ENCODE measurements at regions not wholly inside any gene's neighbourhood (a gene's known extent, or its start where the extent isn't known, plus 50 kb on each side); places are given as distances from the start of the nearest gene placed in this dataset.

DNA sequence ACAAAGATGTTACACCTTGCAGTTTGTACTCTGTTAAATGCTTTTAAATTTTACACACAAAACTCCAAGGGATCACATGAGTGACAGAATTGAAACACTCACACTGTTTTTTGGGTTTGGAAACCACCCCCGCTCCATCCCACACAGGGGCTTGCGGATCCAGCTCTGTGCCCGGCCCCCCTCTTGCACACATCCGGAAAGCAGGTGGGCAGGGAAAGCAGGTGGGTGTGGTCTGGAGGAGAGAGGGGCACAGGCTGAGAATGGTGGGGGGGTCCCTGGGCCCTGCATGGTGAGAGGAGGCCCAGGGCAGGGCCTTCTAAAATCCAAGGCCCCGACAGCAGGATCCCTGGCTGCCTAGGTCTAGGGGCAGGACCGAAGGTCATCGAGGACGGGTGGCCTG is 88.5 kb upstream of the HPCAL1 start:
- Histone ChIP-seq H3K27ac (no peak overlapping the region), H3K36me3 (no peaks in the 10 kb centered on the region), H3K4me3 (ENCODE audit: low read depth, low read length) (no peak overlapping the region), H3K9me3 (ENCODE audit: severe bottlenecking) (no peaks in the 10 kb centered on the region), H3K27me3 (ENCODE audit: insufficient read depth, low read depth, severe bottlenecking) (no peaks in the 10 kb centered on the region)
- no peak for DNase-seq
- TF ChIP-seq, protein P1, sequence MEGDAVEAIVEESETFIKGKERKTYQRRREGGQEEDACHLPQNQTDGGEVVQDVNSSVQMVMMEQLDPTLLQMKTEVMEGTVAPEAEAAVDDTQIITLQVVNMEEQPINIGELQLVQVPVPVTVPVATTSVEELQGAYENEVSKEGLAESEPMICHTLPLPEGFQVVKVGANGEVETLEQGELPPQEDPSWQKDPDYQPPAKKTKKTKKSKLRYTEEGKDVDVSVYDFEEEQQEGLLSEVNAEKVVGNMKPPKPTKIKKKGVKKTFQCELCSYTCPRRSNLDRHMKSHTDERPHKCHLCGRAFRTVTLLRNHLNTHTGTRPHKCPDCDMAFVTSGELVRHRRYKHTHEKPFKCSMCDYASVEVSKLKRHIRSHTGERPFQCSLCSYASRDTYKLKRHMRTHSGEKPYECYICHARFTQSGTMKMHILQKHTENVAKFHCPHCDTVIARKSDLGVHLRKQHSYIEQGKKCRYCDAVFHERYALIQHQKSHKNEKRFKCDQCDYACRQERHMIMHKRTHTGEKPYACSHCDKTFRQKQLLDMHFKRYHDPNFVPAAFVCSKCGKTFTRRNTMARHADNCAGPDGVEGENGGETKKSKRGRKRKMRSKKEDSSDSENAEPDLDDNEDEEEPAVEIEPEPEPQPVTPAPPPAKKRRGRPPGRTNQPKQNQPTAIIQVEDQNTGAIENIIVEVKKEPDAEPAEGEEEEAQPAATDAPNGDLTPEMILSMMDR (IDR thresholded peaks at IDR 0.05; ENCODE audit: low read depth, low read length), result no peak

DNA sequence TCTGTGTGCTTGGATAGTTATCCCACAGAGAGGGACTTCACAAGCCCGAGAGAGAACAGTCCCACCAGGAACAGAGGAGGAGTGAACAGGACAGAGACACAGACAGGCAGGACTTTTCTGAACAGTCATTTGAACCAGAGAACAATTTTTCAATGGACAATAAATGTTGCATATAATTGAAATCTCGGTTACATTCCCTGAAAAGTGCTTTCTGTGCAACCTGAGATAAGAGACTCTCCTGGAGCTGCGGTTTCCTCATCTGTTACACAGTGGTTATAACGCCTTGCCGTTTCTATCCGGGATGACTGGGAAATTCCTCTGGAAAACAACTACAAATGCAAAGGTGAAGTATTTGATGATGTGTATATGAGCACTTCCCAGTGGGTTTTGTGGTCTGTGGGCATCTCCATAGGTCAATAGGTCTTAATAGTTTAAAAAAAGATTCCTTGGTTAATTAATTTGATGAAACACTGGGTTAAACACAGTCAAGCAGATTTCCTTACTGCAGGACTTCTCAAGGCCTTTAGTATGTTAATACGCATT is 87.2 kb upstream of the HPCAL1 start:
- no peak overlapping the region for H3K27ac ChIP-seq
- no peaks in the 10 kb centered on the region for H3K36me3 ChIP-seq
- DNase-seq, result no peak
- H3K4me3 ChIP-seq (ENCODE audit: low read depth, low read length), result no peak overlapping the region
- TF ChIP-seq, protein P1 (IDR thresholded peaks at IDR 0.05; ENCODE audit: low read depth, low read length), result no peak
- no peaks in the 10 kb centered on the region for H3K27me3 ChIP-seq (ENCODE audit: insufficient read depth, low read depth, severe bottlenecking)
- no peaks in the 10 kb centered on the region for H3K9me3 ChIP-seq (ENCODE audit: severe bottlenecking)

DNA sequence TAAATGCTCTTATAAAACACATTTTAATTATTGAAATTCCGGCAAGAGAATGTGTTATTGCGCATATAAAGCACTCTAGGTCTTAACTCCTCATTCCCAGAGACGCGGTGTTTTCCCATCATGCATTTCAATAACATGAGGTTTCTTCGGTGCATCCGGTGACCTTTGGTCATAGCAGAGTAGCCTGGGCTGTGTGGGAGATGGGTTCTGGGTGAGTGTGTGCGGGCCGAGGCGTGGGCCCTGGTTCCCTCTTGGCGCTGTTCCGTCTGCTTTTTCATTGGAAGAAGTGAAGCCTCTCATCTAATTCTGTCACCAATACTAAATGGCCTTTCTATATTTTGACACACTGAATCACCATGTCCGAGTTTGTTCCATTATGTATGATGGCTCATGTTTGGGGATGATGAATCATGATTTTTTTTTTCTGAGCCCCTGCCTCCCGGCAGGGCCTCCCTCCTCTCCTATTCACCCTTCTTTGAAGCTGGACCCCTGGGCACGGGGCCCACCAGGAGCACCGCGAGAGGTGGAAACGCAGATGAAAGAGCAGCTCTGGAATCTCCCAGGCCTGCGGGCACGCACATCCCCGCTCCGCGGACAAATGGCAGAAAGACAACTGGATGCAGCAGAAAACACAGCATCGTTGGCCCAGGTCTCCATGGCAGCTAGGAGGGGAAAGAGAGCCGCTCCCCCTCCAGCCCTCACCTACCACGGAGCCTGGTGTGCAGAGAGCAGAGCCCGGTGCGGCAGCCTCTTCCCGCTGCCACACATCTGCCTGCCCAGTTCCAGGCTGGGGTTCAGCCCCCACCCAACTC is 85.8 kb upstream of the HPCAL1 start:
- TF ChIP-seq, protein P1 (IDR thresholded peaks at IDR 0.05; ENCODE audit: low read depth, low read length), result no peak
- Histone ChIP-seq H3K4me3 (ENCODE audit: low read depth, low read length) (no peak overlapping the region), H3K36me3 (no peaks in the 10 kb centered on the region), H3K27me3 (ENCODE audit: insufficient read depth, low read depth, severe bottlenecking) (no peaks in the 10 kb centered on the region), H3K27ac (no peak overlapping the region), H3K9me3 (ENCODE audit: severe bottlenecking) (no peaks in the 10 kb centered on the region)
- DNase-seq, result no peak

DNA sequence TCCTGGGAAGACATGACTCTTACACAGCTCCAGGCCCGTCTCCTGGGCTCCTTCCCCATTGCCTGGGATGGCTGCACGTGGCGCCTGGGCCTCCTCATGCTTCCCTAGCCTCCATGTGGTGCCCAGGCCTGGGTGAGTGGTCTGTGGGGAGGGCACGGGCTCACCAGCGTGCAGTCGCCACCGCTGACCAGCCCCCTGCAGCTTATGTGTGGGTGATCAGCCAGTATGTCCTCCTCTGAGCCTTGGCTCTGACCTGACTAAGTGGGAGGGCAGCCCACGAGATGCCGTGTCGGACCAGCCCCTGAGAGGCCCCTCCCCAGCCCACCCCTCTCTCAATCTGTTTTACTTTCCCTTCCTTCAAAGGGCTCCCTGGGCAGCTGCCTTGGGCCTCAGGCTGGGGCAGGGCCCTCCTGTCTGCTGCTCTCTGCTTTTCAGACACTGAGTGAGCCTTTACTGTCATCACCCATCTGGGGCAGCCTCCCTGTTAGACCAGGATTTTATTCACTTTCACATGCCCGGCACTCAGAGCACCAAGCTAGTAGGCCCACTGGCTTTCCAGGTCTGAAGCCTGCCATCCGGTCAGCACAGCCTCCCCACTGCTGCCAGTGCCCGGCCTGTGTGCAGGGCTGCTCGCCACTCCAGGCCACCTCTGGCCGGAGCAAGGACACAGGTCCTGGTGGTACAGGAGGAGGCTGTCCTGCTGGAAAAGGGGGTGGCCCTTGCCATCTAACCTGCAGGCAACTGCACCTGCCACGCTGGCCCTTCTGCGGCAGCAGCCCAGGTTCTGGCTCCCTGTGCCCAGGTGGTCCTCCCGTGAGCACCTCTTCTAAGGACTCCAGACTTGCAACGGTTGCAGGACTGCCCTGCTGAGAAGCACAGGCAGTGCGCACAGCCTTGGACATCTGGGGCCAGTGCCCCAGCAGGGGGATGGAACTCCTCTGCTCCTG is 84.9 kb upstream of the HPCAL1 start:
- Histone ChIP-seq H3K27me3 (ENCODE audit: insufficient read depth, low read depth, severe bottlenecking) (no peaks in the 10 kb centered on the region), H3K36me3 (no peaks in the 10 kb centered on the region), H3K9me3 (ENCODE audit: severe bottlenecking) (no peaks in the 10 kb centered on the region), H3K27ac (no peak overlapping the region), H3K4me3 (ENCODE audit: low read depth, low read length) (no peak overlapping the region)
- TF ChIP-seq, protein P1 (IDR thresholded peaks at IDR 0.05; ENCODE audit: low read depth, low read length), result no peak
- no peak for DNase-seq

DNA sequence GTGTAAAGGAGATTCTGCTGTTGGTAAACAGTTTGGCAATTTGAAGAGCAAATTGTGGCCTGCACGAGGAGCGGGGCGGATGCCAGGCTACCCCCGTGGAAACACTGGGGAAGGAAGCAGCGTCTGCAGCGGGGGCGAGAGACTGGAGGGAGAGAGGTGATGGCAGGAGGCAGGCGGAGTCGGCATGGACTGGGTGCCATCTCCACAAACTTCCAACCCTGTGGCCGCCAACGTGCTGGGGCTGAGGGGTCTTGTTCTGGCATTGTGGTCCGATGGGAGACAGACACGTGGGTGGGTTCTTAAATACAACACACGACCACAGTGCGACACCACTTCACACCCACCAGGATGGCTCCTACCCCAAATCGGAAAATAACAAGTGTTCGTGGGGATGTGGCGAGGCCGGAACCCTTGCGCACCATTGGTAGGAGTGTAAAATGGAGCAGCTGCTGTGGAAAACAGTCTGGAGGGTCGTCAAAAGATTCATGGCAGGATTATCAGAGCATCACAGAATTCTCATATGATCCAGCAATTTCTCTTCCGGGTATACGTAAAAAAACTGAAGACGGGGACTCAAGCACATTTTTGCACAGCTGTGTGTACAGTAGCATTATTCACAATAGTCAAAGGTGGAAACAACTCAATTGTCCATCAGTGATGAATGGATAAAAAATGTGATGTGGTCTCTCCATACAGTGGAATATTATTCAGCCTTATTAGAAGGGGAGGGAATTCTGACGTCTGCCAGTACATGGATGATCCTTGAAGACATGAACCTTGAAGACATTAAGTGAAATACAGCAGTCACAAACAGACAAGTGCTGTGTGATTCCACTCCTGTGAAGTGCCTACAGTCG is 82.4 kb upstream of the HPCAL1 start:
- Histone ChIP-seq H3K4me3 (ENCODE audit: low read depth, low read length) (no peak overlapping the region), H3K27me3 (ENCODE audit: insufficient read depth, low read depth, severe bottlenecking) (no peaks in the 10 kb centered on the region), H3K27ac (no peak overlapping the region), H3K9me3 (ENCODE audit: severe bottlenecking) (no peaks in the 10 kb centered on the region), H3K36me3 (no peaks in the 10 kb centered on the region)
- DNase-seq, result no peak
- TF ChIP-seq, protein P1 (IDR thresholded peaks at IDR 0.05; ENCODE audit: low read depth, low read length), result no peak

Measured in WERI-Rb-1 (cell line).